H1 (cell line): ENCODE measurements at regions not wholly inside any gene's neighbourhood (a gene's known extent, or its start where the extent isn't known, plus 50 kb on each side); places are given as distances from the start of the nearest gene placed in this dataset.

Experiments used
- CTCF ChIA-PET: fragments of 300-600 bp; sonication (Branson Sonifier 250); formaldehyde crosslinking; loops from one replicate; lab custom pipeline; 2021; ENCODE audit not compliant: partially characterized antibody; lab: Charles Lee
- POLR2A ChIA-PET: fragments of 300-600 bp; sonication (Branson Sonifier 250); formaldehyde crosslinking; loops from one replicate; lab custom pipeline; 2021; ENCODE audit warnings: inconsistent platforms; ENCODE audit not compliant: partially characterized antibody; lab: Charles Lee
- DNase-seq, 2 experiments: peaks; one replicate each; pipeline versions ENCODE4 v3.0.0 to v3.0.0-alpha.2; 2010 to 2022; ENCODE audit warnings: low spot score in 2 of 2, low read depth in 1 of 2, mixed read lengths in 1 of 2
- FAIRE-seq: peaks from 2 replicates; lab custom pipeline; 2011; peaks lifted over from hg19 to GRCh38; lab: Jason Lieb, UNC
- H2AFZ ChIP-seq: 2 replicates; pipeline ENCODE4 v1.8.1; 2012; ENCODE audit warnings: low read length, inconsistent platforms
- H2AK5ac ChIP-seq: 2 replicates; pipeline ENCODE4 v1.6.1; 2013; ENCODE audit warnings: low read depth, low read length
- H2BK120ac ChIP-seq: replicated peaks from 2 replicates; pipeline ENCODE3; 2013; ENCODE audit warnings: low read depth, low read length, inconsistent platforms
- H2BK12ac ChIP-seq: 2 replicates; pipeline ENCODE4 v1.6.1; 2013; ENCODE audit warnings: low read depth, low read length
- H2BK15ac ChIP-seq: 2 replicates; pipeline ENCODE4 v1.6.1; 2013; ENCODE audit warnings: low read length
- H2BK20ac ChIP-seq: 2 replicates; pipeline ENCODE4 v1.6.1; 2013; ENCODE audit warnings: low read length
- H2BK5ac ChIP-seq: 2 replicates; pipeline ENCODE4 v1.6.1; 2013; ENCODE audit warnings: low read depth, low read length
- H3K14ac ChIP-seq: 2 replicates; pipeline ENCODE4 v1.6.1; 2013; ENCODE audit warnings: inconsistent platforms; ENCODE audit not compliant: insufficient read length
- H3K18ac ChIP-seq: 2 replicates; pipeline ENCODE4 v1.6.1; 2013; ENCODE audit warnings: low read length; ENCODE audit errors: extremely low read depth
- H3K23ac ChIP-seq: 2 replicates; pipeline ENCODE4 v1.6.1; 2013; ENCODE audit warnings: inconsistent platforms; ENCODE audit not compliant: insufficient read length
- H3K23me2 ChIP-seq: 2 replicates; pipeline ENCODE4 v1.6.1; 2013; ENCODE audit warnings: low read depth, low read length
- H3K27ac ChIP-seq: 2 replicates; pipeline ENCODE4 v1.6.1; 2011; ENCODE audit warnings: low read depth, low read length, inconsistent platforms
- H3K27me3 ChIP-seq, 4 experiments: replicated peaks in 1 of 4; 1 replicate in 1 of 4; 2 replicates in 3 of 4; pipeline versions ENCODE4 v1.6.1 to v1.8.1; 2011 to 2013; ENCODE audit warnings: low read length in 3 of 4, mild to moderate bottlenecking in 3 of 4, inconsistent platforms in 2 of 4, mixed read lengths in 2 of 4, moderate library complexity in 1 of 4; ENCODE audit not compliant: control insufficient read depth in 3 of 4, insufficient read depth in 3 of 4; ENCODE audit errors: extremely low read depth in 1 of 4
- H3K36me3 ChIP-seq, 4 experiments: 2 replicates each; pipeline versions ENCODE4 v1.6.1 to v1.8.1; 2011 to 2013; ENCODE audit warnings: mild to moderate bottlenecking in 4 of 4, low read length in 3 of 4, moderate library complexity in 2 of 4, control low read depth in 1 of 4, inconsistent platforms in 1 of 4; ENCODE audit not compliant: insufficient read depth in 4 of 4, control insufficient read depth in 2 of 4
- H3K4ac ChIP-seq: replicated peaks from 2 replicates; pipeline ENCODE3; 2013; ENCODE audit warnings: low read length, low read depth, mixed read lengths, inconsistent platforms; ENCODE audit not compliant: insufficient read length
- H3K4me1 ChIP-seq, 4 experiments: replicated peaks in 1 of 4; 1 replicate in 1 of 4; 2 replicates in 3 of 4; pipeline versions ENCODE4 v1.6.1 to v1.8.1; 2011 to 2013; ENCODE audit warnings: low read length in 3 of 4, inconsistent platforms in 2 of 4, mixed read lengths in 1 of 4; ENCODE audit not compliant: insufficient read depth in 4 of 4, control insufficient read depth in 3 of 4
- H3K4me2 ChIP-seq, 2 experiments: 2 replicates each; pipeline versions ENCODE4 v1.6.1 to v1.8.1; 2011 to 2013; ENCODE audit warnings: low read depth in 2 of 2, low read length in 2 of 2, control low read depth in 1 of 2, inconsistent platforms in 1 of 2, mild to moderate bottlenecking in 1 of 2; ENCODE audit not compliant: insufficient read depth in 1 of 2
- H3K4me3 ChIP-seq, 4 experiments: fragments of 200-600, 300-600 bp in 1 of 4; sonication (generic), shearing (Covaris generic), sonication (Bioruptor Twin) in 1 of 4; 2 replicates each; pipeline versions ENCODE4 v1.5.1 to v1.8.1; 2011 to 2016; ENCODE audit warnings: low read length in 4 of 4, low read depth in 3 of 4, control low read depth in 2 of 4, inconsistent platforms in 2 of 4, mild to moderate bottlenecking in 2 of 4, mixed read lengths in 1 of 4, moderate library complexity in 1 of 4; ENCODE audit not compliant: insufficient read depth in 2 of 4; ENCODE audit errors: extremely low read depth in 1 of 4
- H3K56ac ChIP-seq: replicated peaks from 2 replicates; pipeline ENCODE3; 2013; ENCODE audit warnings: low read depth, mild to moderate bottlenecking, mixed read lengths, low read length, inconsistent platforms; ENCODE audit not compliant: insufficient read length
- H3K79me1 ChIP-seq: 2 replicates; pipeline ENCODE4 v1.6.1; 2013; ENCODE audit warnings: low read depth, low read length, control low read depth
- H3K79me2 ChIP-seq, 2 experiments: 2 replicates each; pipeline versions ENCODE4 v1.6.1 to v1.8.1; 2012 to 2013; ENCODE audit warnings: low read length in 2 of 2, mild to moderate bottlenecking in 2 of 2, inconsistent platforms in 1 of 2; ENCODE audit not compliant: insufficient read depth in 2 of 2, control insufficient read depth in 1 of 2
- H3K9ac ChIP-seq, 4 experiments: replicated peaks in 1 of 4; 1 replicate in 1 of 4; 2 replicates in 3 of 4; pipeline versions ENCODE4 v1.6.1 to v1.8.1; 2011 to 2013; ENCODE audit warnings: low read depth in 3 of 4, low read length in 3 of 4, control low read depth in 2 of 4, mild to moderate bottlenecking in 2 of 4, moderate library complexity in 2 of 4, inconsistent platforms in 1 of 4; ENCODE audit errors: extremely low read depth in 1 of 4
- H3K9me3 ChIP-seq, 2 experiments: 2 replicates each; pipeline versions ENCODE4 v1.6.1 to v1.8.1; 2012 to 2013; ENCODE audit warnings: mild to moderate bottlenecking in 2 of 2, moderate library complexity in 2 of 2, control low read depth in 1 of 2, inconsistent platforms in 1 of 2, low read depth in 1 of 2, low read length in 1 of 2, mixed read lengths in 1 of 2; ENCODE audit not compliant: insufficient read depth in 2 of 2
- H4K20me1 ChIP-seq, 2 experiments: replicated peaks in 1 of 2; 2 replicates each; pipeline versions ENCODE3 to v1.8.1; 2011 to 2013; ENCODE audit warnings: inconsistent platforms in 2 of 2, low read length in 2 of 2, mild to moderate bottlenecking in 1 of 2; ENCODE audit not compliant: insufficient read depth in 2 of 2, control insufficient read depth in 1 of 2
- H4K5ac ChIP-seq: 2 replicates; pipeline ENCODE4 v1.6.1; 2013; ENCODE audit warnings: low read length, low read depth, mixed read lengths, inconsistent platforms; ENCODE audit not compliant: insufficient read length
- H4K8ac ChIP-seq: 2 replicates; pipeline ENCODE4 v1.8.0; 2013; ENCODE audit warnings: mild to moderate bottlenecking, moderate library complexity, low read length, inconsistent platforms; ENCODE audit not compliant: insufficient read depth; ENCODE audit errors: extremely low read depth
- H4K91ac ChIP-seq: replicated peaks from 2 replicates; pipeline ENCODE3; 2013; ENCODE audit warnings: low read length, mixed read lengths, inconsistent platforms; ENCODE audit not compliant: insufficient read length
- ATF2 ChIP-seq: IDR thresholded peaks from 2 replicates; pipeline ENCODE4 v1.6.1; 2012; ENCODE audit warnings: low read length, inconsistent platforms
- CTBP2 ChIP-seq: IDR thresholded peaks from 2 replicates; pipeline ENCODE4 v1.7.0; 2011; ENCODE audit warnings: borderline replicate concordance, mild to moderate bottlenecking, moderate library complexity, mixed read lengths, low read length; ENCODE audit not compliant: insufficient read depth, insufficient read length
- E2F6 ChIP-seq: IDR thresholded peaks from 2 replicates; pipeline ENCODE4 v1.6.1; 2012; ENCODE audit warnings: inconsistent platforms
- EP300 ChIP-seq, 2 experiments: IDR thresholded peaks; 1 replicate in 1 of 2; 2 replicates in 1 of 2; pipeline ENCODE4 v1.6.1; 2011 to 2012; ENCODE audit warnings: low read depth in 2 of 2, low read length in 2 of 2, mild to moderate bottlenecking in 2 of 2, borderline replicate concordance in 1 of 2, inconsistent platforms in 1 of 2, moderate library complexity in 1 of 2
- NANOG ChIP-seq: IDR thresholded peaks from 2 replicates; pipeline ENCODE4 v1.6.1; 2011; ENCODE audit warnings: low read length, low read depth, mild to moderate bottlenecking, inconsistent platforms; ENCODE audit not compliant: insufficient read depth, poor library complexity, severe bottlenecking
- POU5F1 ChIP-seq: IDR thresholded peaks from 2 replicates; pipeline ENCODE4 v1.6.1; 2011; ENCODE audit warnings: low read depth, mild to moderate bottlenecking, low read length, moderate library complexity
- RAD21 ChIP-seq, 2 experiments: IDR thresholded peaks in 1 of 2; conservative IDR thresholded peaks in 1 of 2; 2 replicates each; pipeline ENCODE4 v1.6.1; 2011; ENCODE audit warnings: low read depth in 2 of 2, low read length in 2 of 2, improper control_type of control experiment in 1 of 2, inconsistent platforms in 1 of 2, mild to moderate bottlenecking in 1 of 2, moderate library complexity in 1 of 2
- RFX5 ChIP-seq: IDR thresholded peaks from 2 replicates; pipeline ENCODE4 v1.6.1; 2011; ENCODE audit warnings: low read depth, low read length, improper control_type of control experiment, borderline replicate concordance
- SRF ChIP-seq: IDR thresholded peaks from 2 replicates; pipeline ENCODE4 v1.6.1; 2011; ENCODE audit warnings: mild to moderate bottlenecking, low read depth, low read length, moderate library complexity
- SUZ12 ChIP-seq: fragments of 200-600 bp; sonication (generic); IDR thresholded peaks from 2 replicates; pipeline ENCODE4 v1.6.1; 2012; ENCODE audit warnings: mild to moderate bottlenecking, inconsistent platforms, low read length, moderate library complexity, mixed read lengths
- ZNF274 ChIP-seq: IDR thresholded peaks from 2 replicates; pipeline ENCODE4 v1.7.0; 2012; ENCODE audit warnings: low read length, borderline replicate concordance; ENCODE audit errors: extremely low read depth
- WGBS, 2 experiments: shearing (Covaris generic) in 1 of 2; methylation state at CpG; one replicate each; pipeline versions ENCODE4 v1.1.6 to v1.1.7; 2013 to 2015; ENCODE audit warnings: low lambda C conversion rate in 2 of 2, mixed read lengths in 2 of 2, inconsistent platforms in 1 of 2, low coverage in 1 of 2, missing lambda C conversion rate in 1 of 2; ENCODE audit not compliant: insufficient replicate concordance in 2 of 2, insufficient coverage in 1 of 2, insufficient read length in 1 of 2; ENCODE audit errors: extremely low coverage in 1 of 2, missing lambda C conversion rate in 1 of 2; 5-methylcytosine and 5-hydroxymethylcytosine counted together

GRCh38 chr11:116101902-116102301 lies 597.7 kb upstream of the CADM1 start:
- no peak overlapping the region for H3K18ac ChIP-seq
- H3K56ac ChIP-seq = no peak overlapping the region
- no peaks in the 10 kb centered on the region for H3K9me3 ChIP-seq
- peaks cover 11 to 34% (median 28%) of the 10 kb centered on the region in 4 experiments for H3K27me3 ChIP-seq
- H2BK20ac ChIP-seq = no peak overlapping the region
- H3K14ac ChIP-seq = no peak overlapping the region
- no peak overlapping the region for H2BK12ac ChIP-seq
- WGBS, 2 experiments = 86% methylated on average over 3 of the region's 3 CpGs; no CpG with 5 or more reads in 1 of the 2 experiments
- H2AK5ac ChIP-seq = no peak overlapping the region
- H3K4me2 ChIP-seq = no peak overlapping the region
- no peak overlapping the region for H3K27ac ChIP-seq
- DNase-seq (no peak), FAIRE-seq (no peak)
- no peak overlapping the region for H3K4me3 ChIP-seq
- H3K79me1 ChIP-seq = no peaks in the 10 kb centered on the region
- H3K9ac ChIP-seq = no peak overlapping the region
- H3K36me3 ChIP-seq = no peaks in the 10 kb centered on the region
- H3K79me2 ChIP-seq = no peaks in the 10 kb centered on the region
- no peak overlapping the region for H2BK120ac ChIP-seq
- ChIA-PET POLR2A (no interaction called here), CTCF (interaction anchor here (0.6 kb wide), 1 partner anchor 126 kb away, joined by 4 read pairs; no protein-coding TSS in a partner anchor)
- H4K8ac ChIP-seq = no peak overlapping the region
- no peak overlapping the region for H3K23ac ChIP-seq
- H2BK5ac ChIP-seq = no peak overlapping the region
- TF ChIP-seq ZNF274 (no peak), RAD21 (IDR thresholded peaks at IDR 0.05 in 1 of 2, conservative IDR thresholded peaks at IDR 0.05 in 1 of 2; ENCODE audit: low read depth in 2 of 2, low read length in 2 of 2) (no peak), ATF2 (no peak), CTBP2 (no peak), E2F6 (no peak), NANOG (no peak), SUZ12 (no peak), POU5F1 (no peak), EP300 (IDR thresholded peaks at IDR 0.05; ENCODE audit: borderline replicate concordance in 1 of 2, low read depth in 2 of 2, low read length in 2 of 2) (no peak), RFX5 (no peak), SRF (no peak)
- H4K5ac ChIP-seq = no peak overlapping the region
- no peaks in the 10 kb centered on the region for H4K20me1 ChIP-seq
- peaks cover 0 to 2% (median 0%) of the 10 kb centered on the region in 4 experiments; a peak in 1 of 7 replicates for H3K4me1 ChIP-seq
- H3K4ac ChIP-seq = no peak overlapping the region
- H3K23me2 ChIP-seq = no peaks in the 10 kb centered on the region
- no peak overlapping the region for H2BK15ac ChIP-seq
- H4K91ac ChIP-seq = no peak overlapping the region
- no peak overlapping the region for H2AFZ ChIP-seq
